Liver (tissue), 8 donors: ENCODE measurements at regions not wholly inside any gene's neighbourhood (a gene's known extent, or its start where the extent isn't known, plus 50 kb on each side); places are given as distances from the start of the nearest gene placed in this dataset.

Source experiments
- DNase-seq: peaks from one replicate; pipeline ENCODE4 v3.0.0-alpha.2; 2017; ENCODE audit warnings: low spot score
- H3K27ac ChIP-seq, 2 donors: one replicate each; pipeline ENCODE4 v1.7.0; 2013; ENCODE audit warnings: inconsistent platforms in 2 of 2, low read length in 2 of 2, control low read depth in 1 of 2, low read depth in 1 of 2, mild to moderate bottlenecking in 1 of 2
- H3K27me3 ChIP-seq, 4 donors: one replicate each; pipeline versions ENCODE4 v1.6.1 to v1.7.0; 2013; ENCODE audit warnings: low read length in 3 of 4, inconsistent platforms in 1 of 4, mild to moderate bottlenecking in 1 of 4, moderate library complexity in 1 of 4; ENCODE audit not compliant: control insufficient read depth in 4 of 4, insufficient read depth in 4 of 4
- H3K36me3 ChIP-seq, 4 donors: one replicate each; pipeline versions ENCODE4 v1.6.1 to v1.7.0; 2013; ENCODE audit warnings: low read length in 3 of 4, mild to moderate bottlenecking in 3 of 4, low read depth in 1 of 4, moderate library complexity in 1 of 4; ENCODE audit not compliant: control insufficient read depth in 4 of 4, insufficient read depth in 3 of 4
- H3K4me1 ChIP-seq, 4 donors: one replicate each; pipeline versions ENCODE4 v1.6.1 to v1.7.0; 2013; ENCODE audit warnings: low read length in 3 of 4, mild to moderate bottlenecking in 3 of 4, moderate library complexity in 1 of 4; ENCODE audit not compliant: control insufficient read depth in 4 of 4, insufficient read depth in 4 of 4
- H3K4me3 ChIP-seq, 3 donors: one replicate each; pipeline versions ENCODE4 v1.6.1 to v1.7.0; 2013; ENCODE audit warnings: low read length in 3 of 3, control low read depth in 1 of 3, low read depth in 1 of 3, mild to moderate bottlenecking in 1 of 3
- H3K9ac ChIP-seq, 2 donors: one replicate each; pipeline ENCODE4 v1.7.0; 2013; ENCODE audit warnings: low read length in 2 of 2, mild to moderate bottlenecking in 2 of 2, moderate library complexity in 2 of 2, control low read depth in 1 of 2, low read depth in 1 of 2
- H3K9me3 ChIP-seq, 4 donors: one replicate each; pipeline versions ENCODE4 v1.6.1 to v1.7.0; 2013; ENCODE audit warnings: low read length in 3 of 4; ENCODE audit not compliant: control insufficient read depth in 4 of 4
- ATF3 ChIP-seq: IDR thresholded peaks from 2 replicates; pipeline ENCODE4 v1.6.1; 2016; ENCODE audit warnings: antibody characterized with exemption
- CTCF ChIP-seq: fragments of 150-350 bp; IDR thresholded peaks from 2 replicates; pipeline ENCODE4 v1.5.1; 2017; ENCODE audit warnings: improper control_type of control experiment, low read depth, low read length; ENCODE audit not compliant: missing input control
- EGR1 ChIP-seq, 2 donors: IDR thresholded peaks; 2 replicates each; pipeline ENCODE4 v1.6.1; 2016 to 2018; ENCODE audit warnings: antibody characterized with exemption in 2 of 2, low read depth in 2 of 2
- FOXA1 ChIP-seq: IDR thresholded peaks from 2 replicates; pipeline ENCODE4 v1.6.1; 2016; ENCODE audit warnings: antibody characterized with exemption
- FOXA2 ChIP-seq: IDR thresholded peaks from 2 replicates; pipeline ENCODE4 v1.6.1; 2016; ENCODE audit warnings: antibody characterized with exemption
- GABPA ChIP-seq, 2 donors: IDR thresholded peaks in 1 of 2; conservative IDR thresholded peaks in 1 of 2; 2 replicates each; pipeline ENCODE4 v1.6.1; 2016; ENCODE audit warnings: antibody characterized with exemption in 2 of 2, mild to moderate bottlenecking in 1 of 2, moderate library complexity in 1 of 2
- HNF4A ChIP-seq, 2 donors: conservative IDR thresholded peaks; 2 replicates each; pipeline ENCODE4 v1.6.1; 2016; ENCODE audit warnings: antibody characterized with exemption in 2 of 2, mild to moderate bottlenecking in 2 of 2
- HNF4G ChIP-seq: IDR thresholded peaks from 2 replicates; pipeline ENCODE4 v1.6.1; 2016; ENCODE audit warnings: antibody characterized with exemption
- RAD21 ChIP-seq, 2 donors: IDR thresholded peaks; 2 replicates each; pipeline ENCODE4 v1.6.1; 2016; ENCODE audit warnings: antibody characterized with exemption in 2 of 2, mild to moderate bottlenecking in 2 of 2
- SP1 ChIP-seq: IDR thresholded peaks from 2 replicates; pipeline ENCODE4 v1.6.1; 2018; ENCODE audit warnings: antibody characterized with exemption, mild to moderate bottlenecking
- TAF1 ChIP-seq: conservative IDR thresholded peaks from 2 replicates; pipeline ENCODE4 v1.6.1; 2016; ENCODE audit warnings: antibody characterized with exemption, mild to moderate bottlenecking
- ZBTB33 ChIP-seq: IDR thresholded peaks from 2 replicates; pipeline ENCODE4 v1.6.1; 2016; ENCODE audit warnings: antibody characterized with exemption
- WGBS: extraction: QIAGEN DNeasy Blood & Tissue Kit; methylation state at CpG from one replicate; pipeline ENCODE4 v1.1.7; 2013; 5-methylcytosine and 5-hydroxymethylcytosine counted together
- donor health status: healthy.
- donor health status: healthy.
- donor health status: healthy.
- donor health status: healthy.
- donor health status: healthy.

GRCh38 chr10:124174673-124175645 is 81.6 kb upstream of the CHST15 start:
- Histone ChIP-seq H3K9ac (no peak overlapping the region), H3K9me3 (peaks cover 0 to 2% (median 0%) of the 10 kb centered on the region in 4 donors), H3K4me3 (no peak overlapping the region), H3K27me3 (no peaks in the 10 kb centered on the region), H3K4me1 (no peaks in the 10 kb centered on the region), H3K36me3 (no peaks in the 10 kb centered on the region), H3K27ac (no peak overlapping the region)
- TF ChIP-seq TAF1, result no peak
- no peak for TF ChIP-seq FOXA2
- no peak for DNase-seq
- WGBS, result 91% methylated on average over 10 of the region's 10 CpGs

- DNase-seq, result no peak
- no peaks in the 10 kb centered on the region for H3K4me1 ChIP-seq
- no peaks in the 10 kb centered on the region for H3K36me3 ChIP-seq
- no peak overlapping the region for H3K4me3 ChIP-seq
- TF ChIP-seq FOXA1 (no peak), HNF4A (conservative IDR thresholded peaks at IDR 0.05) (no peak), ZBTB33 (no peak), ATF3 (no peak), EGR1 (IDR thresholded peaks at IDR 0.05; ENCODE audit: low read depth in 2 of 2) (no peak), HNF4G (no peak), CTCF (no peak), SP1 (no peak), RAD21 (IDR thresholded peaks at IDR 0.05) (no peak), GABPA (IDR thresholded peaks at IDR 0.05 in 1 of 2, conservative IDR thresholded peaks at IDR 0.05 in 1 of 2) (no peak)
- no peaks in the 10 kb centered on the region for H3K27me3 ChIP-seq
- no peak overlapping the region for H3K9ac ChIP-seq
- peaks cover 0 to 2% (median 0%) of the 10 kb centered on the region in 4 donors for H3K9me3 ChIP-seq
- WGBS, result 92% methylated on average over 15 of the region's 15 CpGs
- H3K27ac ChIP-seq, result no peak overlapping the region
Measured at GRCh38 chr10:124174071-124174566, 80.7 kb upstream of the CHST15 start.

GRCh38 chr10:124173298-124173900 is 80.0 kb upstream of the CHST15 start:
- no peaks in the 10 kb centered on the region for H3K36me3 ChIP-seq
- H3K9ac ChIP-seq, result no peak overlapping the region
- no peak overlapping the region for H3K27ac ChIP-seq
- no peak overlapping the region for H3K4me3 ChIP-seq
- H3K27me3 ChIP-seq, result no peaks in the 10 kb centered on the region
- no peak for DNase-seq
- H3K4me1 ChIP-seq, result no peaks in the 10 kb centered on the region
- H3K9me3 ChIP-seq, result peaks cover 0 to 2% (median 0%) of the 10 kb centered on the region in 4 donors
- 86% methylated on average over 16 of the region's 16 CpGs for whole genome bisulfite sequencing
- TF ChIP-seq ZBTB33 (no peak), CTCF (no peak), HNF4A (conservative IDR thresholded peaks at IDR 0.05) (no peak)
